ENCODE measurements at regions not wholly inside any gene's neighbourhood (a gene's known extent, or its start where the extent isn't known, plus 50 kb on each side); places are given as distances from the start of the nearest gene placed in this dataset.

- TF ChIP-seq, protein P1, sequence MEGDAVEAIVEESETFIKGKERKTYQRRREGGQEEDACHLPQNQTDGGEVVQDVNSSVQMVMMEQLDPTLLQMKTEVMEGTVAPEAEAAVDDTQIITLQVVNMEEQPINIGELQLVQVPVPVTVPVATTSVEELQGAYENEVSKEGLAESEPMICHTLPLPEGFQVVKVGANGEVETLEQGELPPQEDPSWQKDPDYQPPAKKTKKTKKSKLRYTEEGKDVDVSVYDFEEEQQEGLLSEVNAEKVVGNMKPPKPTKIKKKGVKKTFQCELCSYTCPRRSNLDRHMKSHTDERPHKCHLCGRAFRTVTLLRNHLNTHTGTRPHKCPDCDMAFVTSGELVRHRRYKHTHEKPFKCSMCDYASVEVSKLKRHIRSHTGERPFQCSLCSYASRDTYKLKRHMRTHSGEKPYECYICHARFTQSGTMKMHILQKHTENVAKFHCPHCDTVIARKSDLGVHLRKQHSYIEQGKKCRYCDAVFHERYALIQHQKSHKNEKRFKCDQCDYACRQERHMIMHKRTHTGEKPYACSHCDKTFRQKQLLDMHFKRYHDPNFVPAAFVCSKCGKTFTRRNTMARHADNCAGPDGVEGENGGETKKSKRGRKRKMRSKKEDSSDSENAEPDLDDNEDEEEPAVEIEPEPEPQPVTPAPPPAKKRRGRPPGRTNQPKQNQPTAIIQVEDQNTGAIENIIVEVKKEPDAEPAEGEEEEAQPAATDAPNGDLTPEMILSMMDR (conservative IDR thresholded peaks at IDR 0.05; ENCODE audit: low read length), result no peak
- TF ChIP-seq EZH2phosphoT487 (IDR thresholded peaks at IDR 0.05; ENCODE audit: borderline replicate concordance), result no peak
Observed at GRCh38 chr3:67241084-67241483, 243.0 kb downstream of the KBTBD8 start.
